SK-N-SH (cell line): ENCODE measurements at regions not wholly inside any gene's neighbourhood (a gene's known extent, or its start where the extent isn't known, plus 50 kb on each side); places are given as distances from the start of the nearest gene placed in this dataset.

Source experiments
- CTCF ChIA-PET: fragments of 300-600, 350-600 bp; formaldehyde crosslinking; extraction: SDS; loops from one replicate; lab custom pipeline; 2021; lab: Yijun Ruan, JAX
- POLR2A ChIA-PET: fragments of 350-600 bp; sonication (Branson Sonifier 250); formaldehyde crosslinking; extraction: SDS; loops from one replicate; lab custom pipeline; 2020; ENCODE audit warnings: antibody characterized with exemption, inconsistent platforms; lab: Yijun Ruan, JAX
- DNase-seq: peaks from one replicate; pipeline ENCODE4 v3.0.0; 2012
- H2AFZ ChIP-seq: fragments of 200-600 bp; sonication (generic); 2 replicates; pipeline ENCODE4 v1.8.1; 2016; ENCODE audit warnings: antibody characterized with exemption, mild to moderate bottlenecking, low read depth
- H3F3A ChIP-seq: fragments of 200-600 bp; sonication (generic); replicated peaks from 2 replicates; pipeline ENCODE3; 2016; ENCODE audit warnings: antibody characterized with exemption, mild to moderate bottlenecking; ENCODE audit not compliant: insufficient read depth
- H3K27ac ChIP-seq, 2 experiments: fragments of 200-500 bp in 1 of 2; fragments of 200-600 bp in 1 of 2; sonication (Bioruptor generic) in 1 of 2; sonication (generic), shearing (Covaris generic) in 1 of 2; 2 replicates each; pipeline versions ENCODE4 v1.5.1 to v1.6.1; 2014 to 2016; ENCODE audit warnings: low read depth in 2 of 2, inconsistent platforms in 1 of 2, low read length in 1 of 2, mild to moderate bottlenecking in 1 of 2, mixed read lengths in 1 of 2
- H3K27me3 ChIP-seq: fragments of 200-600 bp; sonication (generic), shearing (Covaris generic); 2 replicates; pipeline ENCODE4 v1.6.1; 2016; ENCODE audit warnings: mixed run types; ENCODE audit not compliant: insufficient read depth
- H3K36me3 ChIP-seq, 2 experiments: fragments of 200-500 bp in 1 of 2; fragments of 200-600 bp in 1 of 2; sonication (Bioruptor generic) in 1 of 2; sonication (generic) in 1 of 2; replicated peaks in 1 of 2; 2 replicates each; pipeline versions ENCODE3 to v1.5.1; 2014 to 2016; ENCODE audit warnings: low read length in 1 of 2, mild to moderate bottlenecking in 1 of 2; ENCODE audit not compliant: insufficient read depth in 2 of 2, control insufficient read depth in 1 of 2
- H3K4me1 ChIP-seq, 2 experiments: fragments of 200-500 bp in 1 of 2; fragments of 200-600 bp in 1 of 2; sonication (Bioruptor generic) in 1 of 2; sonication (generic), shearing (Covaris generic) in 1 of 2; 2 replicates each; pipeline versions ENCODE4 v1.5.1 to v1.6.1; 2014 to 2016; ENCODE audit warnings: low read depth in 1 of 2, low read length in 1 of 2, mixed run types in 1 of 2; ENCODE audit not compliant: insufficient read depth in 2 of 2, control insufficient read depth in 1 of 2
- H3K4me2 ChIP-seq: fragments of 200-600 bp; sonication (generic), shearing (Covaris generic); 2 replicates; pipeline ENCODE4 v1.6.1; 2017; ENCODE audit warnings: mixed run types
- H3K4me3 ChIP-seq, 2 experiments: fragments of 200-500 bp in 1 of 2; fragments of 200-600 bp in 1 of 2; sonication (Bioruptor generic) in 1 of 2; sonication (generic), shearing (Covaris generic) in 1 of 2; 2 replicates each; pipeline versions ENCODE4 v1.5.1 to v1.8.1; 2014 to 2016; ENCODE audit warnings: low read depth in 2 of 2, inconsistent platforms in 1 of 2, low read length in 1 of 2, mild to moderate bottlenecking in 1 of 2, mixed read lengths in 1 of 2, moderate library complexity in 1 of 2
- H3K79me2 ChIP-seq: fragments of 200-600 bp; sonication (generic); 2 replicates; pipeline ENCODE4 v1.8.1; 2017; ENCODE audit warnings: mild to moderate bottlenecking; ENCODE audit not compliant: insufficient read depth
- H3K9ac ChIP-seq: fragments of 200-600 bp; sonication (generic); 2 replicates; pipeline ENCODE4 v1.6.1; 2017; ENCODE audit warnings: mixed run types
- H3K9me2 ChIP-seq: fragments of 200-600 bp; sonication (generic); 2 replicates; pipeline ENCODE4 v1.6.1; 2017; ENCODE audit warnings: mixed run types
- H3K9me3 ChIP-seq: fragments of 200-600 bp; sonication (generic); 2 replicates; pipeline ENCODE4 v1.6.1; 2017; ENCODE audit warnings: mixed run types, mild to moderate bottlenecking, moderate library complexity
- H4K20me1 ChIP-seq: fragments of 200-600 bp; sonication (generic); 2 replicates; pipeline ENCODE4 v1.6.1; 2017; ENCODE audit warnings: mild to moderate bottlenecking, mixed run types; ENCODE audit not compliant: insufficient read depth
- CHD2 ChIP-seq: fragments of 150-350 bp; IDR thresholded peaks from 2 replicates; pipeline ENCODE4 v1.6.1; 2018; ENCODE audit warnings: low read length; ENCODE audit not compliant: partially characterized antibody
- EP300 ChIP-seq, 2 experiments: IDR thresholded peaks; 2 replicates each; pipeline versions ENCODE4 v1.4.0 to v1.6.1; 2012; ENCODE audit warnings: borderline replicate concordance in 1 of 2, low read depth in 1 of 2, low read length in 1 of 2
- FOSL2 ChIP-seq: IDR thresholded peaks from 2 replicates; pipeline ENCODE4 v1.4.0; 2012; ENCODE audit warnings: low read depth, mild to moderate bottlenecking, moderate library complexity, borderline replicate concordance
- FOXM1 ChIP-seq: IDR thresholded peaks from 2 replicates; pipeline ENCODE4 v1.4.0; 2012; ENCODE audit warnings: low read depth, mild to moderate bottlenecking
- JUND ChIP-seq: IDR thresholded peaks from 2 replicates; pipeline ENCODE4 v1.4.0; 2012
- MEF2A ChIP-seq: IDR thresholded peaks from 2 replicates; pipeline ENCODE4 v1.4.0; 2012; ENCODE audit warnings: low read depth, borderline replicate concordance
- REST ChIP-seq: IDR thresholded peaks from 2 replicates; pipeline ENCODE4 v1.6.1; 2012; ENCODE audit warnings: mild to moderate bottlenecking, low read depth, low read length, moderate library complexity
- RFX5 ChIP-seq: IDR thresholded peaks from 2 replicates; pipeline ENCODE4 v1.6.1; 2012; ENCODE audit warnings: mild to moderate bottlenecking, improper control_type of control experiment, low read length
- RXRA ChIP-seq: IDR thresholded peaks from 2 replicates; pipeline ENCODE4 v1.4.0; 2012; ENCODE audit warnings: low read depth, mild to moderate bottlenecking, borderline replicate concordance
- SIN3A ChIP-seq: IDR thresholded peaks from 2 replicates; pipeline ENCODE4 v1.6.1; 2012; ENCODE audit warnings: low read depth, mild to moderate bottlenecking, low read length, moderate library complexity, borderline replicate concordance
- TAF1 ChIP-seq: IDR thresholded peaks from 2 replicates; pipeline ENCODE4 v1.6.1; 2012; ENCODE audit warnings: low read depth, mild to moderate bottlenecking, low read length, moderate library complexity, borderline replicate concordance
- TEAD4 ChIP-seq: IDR thresholded peaks from 2 replicates; pipeline ENCODE4 v1.4.0; 2012; ENCODE audit warnings: mild to moderate bottlenecking, borderline replicate concordance; ENCODE audit not compliant: insufficient read depth
- USF1 ChIP-seq: IDR thresholded peaks from 2 replicates; pipeline ENCODE4 v1.4.0; 2012; ENCODE audit warnings: low read depth, borderline replicate concordance
- YY1 ChIP-seq: IDR thresholded peaks from 2 replicates; pipeline ENCODE4 v1.4.0; 2012; ENCODE audit warnings: low read depth, mild to moderate bottlenecking
- ZBTB33 ChIP-seq: IDR thresholded peaks from 2 replicates; pipeline ENCODE4 v1.4.0; 2012; ENCODE audit warnings: low read depth, borderline replicate concordance
- WGBS: methylation state at CpG from one replicate; pipeline ENCODE4 v1.1.6; 2017; ENCODE audit warnings: low lambda C conversion rate; 5-methylcytosine and 5-hydroxymethylcytosine counted together

GRCh38 chr6:100132005-100132404 lies 138.0 kb upstream of the MCHR2 start:
- CTCF ChIA-PET = no interaction called here
- Histone ChIP-seq H3K9me3 (peaks cover 7% of the 10 kb centered on the region; the same call in 1 of the 2 replicates), H3F3A (no peaks in the 10 kb centered on the region), H3K4me3 (no peak overlapping the region), H3K79me2 (no peaks in the 10 kb centered on the region), H3K9ac (no peak overlapping the region), H4K20me1 (no peaks in the 10 kb centered on the region), H3K9me2 (no peaks in the 10 kb centered on the region), H2AFZ (no peak overlapping the region), H3K4me1 (no peaks in the 10 kb centered on the region), H3K27ac (no peak overlapping the region), H3K27me3 (peaks cover 11% of the 10 kb centered on the region; the same call in 1 of the 2 replicates), H3K4me2 (no peak overlapping the region), H3K36me3 (no peaks in the 10 kb centered on the region)
- no peak for TF ChIP-seq JUND
- DNase-seq = no peak
- POLR2A ChIA-PET = no interaction called here

GRCh38 chr6:100130630-100131029 lies 136.6 kb upstream of the MCHR2 start:
- Histone ChIP-seq H4K20me1 (no peaks in the 10 kb centered on the region), H3K27ac (no peak overlapping the region), H3K4me2 (no peak overlapping the region), H3K9me2 (no peaks in the 10 kb centered on the region), H2AFZ (no peak overlapping the region), H3K4me1 (no peaks in the 10 kb centered on the region), H3K4me3 (no peak overlapping the region), H3K9me3 (peaks cover 7% of the 10 kb centered on the region; the same call in 1 of the 2 replicates), H3K27me3 (peaks cover 8% of the 10 kb centered on the region; the same call in 1 of the 2 replicates), H3K79me2 (no peaks in the 10 kb centered on the region), H3K36me3 (no peaks in the 10 kb centered on the region), H3K9ac (no peak overlapping the region), H3F3A (no peaks in the 10 kb centered on the region)
- TF ChIP-seq TEAD4 = no peak
- no peak for TF ChIP-seq FOSL2
- no peak for TF ChIP-seq REST
- TF ChIP-seq JUND = no peak
- no peak for TF ChIP-seq TAF1
- TF ChIP-seq SIN3A = no peak
- no peak for TF ChIP-seq USF1
- no peak for TF ChIP-seq MEF2A
- no peak for TF ChIP-seq RXRA
- TF ChIP-seq CHD2 = no peak
- no peak for TF ChIP-seq YY1
- no peak for TF ChIP-seq RFX5
- TF ChIP-seq EP300 (IDR thresholded peaks at IDR 0.05; ENCODE audit: borderline replicate concordance in 1 of 2, low read depth in 1 of 2, low read length in 1 of 2) = no peak
- no peak for TF ChIP-seq FOXM1
- TF ChIP-seq ZBTB33 = no peak
- 38% methylated on average over 1 of the region's 1 CpG for WGBS
- CTCF ChIA-PET = no interaction called here
- DNase-seq = no peak
- POLR2A ChIA-PET = no interaction called here
